ENCODE measurements at regions not wholly inside any gene's neighbourhood (a gene's known extent, or its start where the extent isn't known, plus 50 kb on each side); places are given as distances from the start of the nearest gene placed in this dataset.

GRCh38 chr7:159253657-159254056 lies 109.0 kb upstream of the VIPR2 start:
- DNase-seq = no peak

- no peak for DNase-seq
These were observed 105.8 kb upstream of the VIPR2 start for GRCh38 chr7:159250471-159250870.

- DNase-seq = no peak
These were observed 105.0 kb upstream of the VIPR2 start for GRCh38 chr7:159249671-159250070.

- DNase-seq = no peak
These were observed 103.2 kb upstream of the VIPR2 start for GRCh38 chr7:159247910-159248309.

- no peak for DNase-seq
These were observed 102.2 kb upstream of the VIPR2 start for GRCh38 chr7:159246702-159247480.

GRCh38 chr7:159240962-159241361 lies 96.3 kb upstream of the VIPR2 start:
- no peak for DNase-seq

GRCh38 chr7:159239028-159239427 lies 94.4 kb upstream of the VIPR2 start:
- no peak for DNase-seq

GRCh38 chr7:159238541-159238940 lies 93.9 kb upstream of the VIPR2 start:
- DNase-seq = no peak

- no peak for DNase-seq
These were observed 92.5 kb upstream of the VIPR2 start for GRCh38 chr7:159237022-159237653.

- DNase-seq = no peak
These were observed 86.3 kb upstream of the VIPR2 start for GRCh38 chr7:159231017-159231416.

- DNase-seq = no peak
These were observed 85.2 kb upstream of the VIPR2 start for GRCh38 chr7:159229683-159230475.

GRCh38 chr7:159227433-159227832 lies 82.8 kb upstream of the VIPR2 start:
- DNase-seq = no peak

- no peak for DNase-seq
These were observed 81.5 kb upstream of the VIPR2 start for GRCh38 chr7:159226011-159226702.

- DNase-seq = no peak
These were observed 73.9 kb upstream of the VIPR2 start for GRCh38 chr7:159218607-159219006.

- DNase-seq = no peak
These were observed 73.5 kb upstream of the VIPR2 start for GRCh38 chr7:159218170-159218569.

- DNase-seq = no peak
These were observed 70.4 kb upstream of the VIPR2 start for GRCh38 chr7:159215076-159215475.

GRCh38 chr7:159213253-159213652 lies 68.6 kb upstream of the VIPR2 start:
- DNase-seq = no peak

- no peak for DNase-seq
These were observed 67.6 kb upstream of the VIPR2 start for GRCh38 chr7:159212226-159212625.

- no peak for DNase-seq
These were observed 67.0 kb upstream of the VIPR2 start for GRCh38 chr7:159211540-159212182.

- no peak for DNase-seq
These were observed 66.0 kb upstream of the VIPR2 start for GRCh38 chr7:159210581-159211235.

GRCh38 chr7:159209429-159209828 lies 64.8 kb upstream of the VIPR2 start:
- DNase-seq = no peak

- no peak for DNase-seq
These were observed 63.3 kb upstream of the VIPR2 start for GRCh38 chr7:159207951-159208350.
